HEK293 (cell line): ENCODE measurements at regions not wholly inside any gene's neighbourhood (a gene's known extent, or its start where the extent isn't known, plus 50 kb on each side); places are given as distances from the start of the nearest gene placed in this dataset.

Experiments
- CTCF ChIA-PET: fragments of 350-600 bp; formaldehyde crosslinking; extraction: SDS; loops from one replicate; lab custom pipeline; 2021; ENCODE audit warnings: antibody characterized with exemption; lab: Yijun Ruan, JAX
- POLR2A ChIA-PET: fragments of 300-600 bp; formaldehyde crosslinking; extraction: SDS; loops from one replicate; lab custom pipeline; 2020; ENCODE audit warnings: antibody characterized with exemption, inconsistent platforms; lab: Yijun Ruan, JAX
- H3K27ac ChIP-seq: fragments of 200-500 bp; sonication (Bioruptor generic); 2 replicates; pipeline ENCODE4 v1.5.1; 2014; ENCODE audit warnings: low read depth, low read length, control low read depth, inconsistent platforms; ENCODE audit errors: extremely low read depth
- H3K36me3 ChIP-seq, 2 experiments: fragments of 200-500 bp in 1 of 2; sonication (Bioruptor generic) in 1 of 2; 1 replicate in 1 of 2; 2 replicates in 1 of 2; pipeline ENCODE4 v1.5.1; 2014 to 2017; ENCODE audit warnings: inconsistent platforms in 2 of 2, low read length in 2 of 2; ENCODE audit not compliant: control insufficient read depth in 2 of 2, insufficient read depth in 1 of 2
- H3K4me1 ChIP-seq: fragments of 200-500 bp; sonication (Bioruptor generic); 2 replicates; pipeline ENCODE4 v1.5.1; 2014; ENCODE audit warnings: mild to moderate bottlenecking, low read length, inconsistent platforms; ENCODE audit not compliant: control insufficient read depth, insufficient read depth
- H3K4me3 ChIP-seq: 2 replicates; pipeline ENCODE4 v1.5.1; 2011; ENCODE audit warnings: low read depth, mild to moderate bottlenecking, control low read depth, low read length, moderate library complexity
- H3K9me3 ChIP-seq: fragments of 200-500 bp; sonication (Bioruptor generic); 2 replicates; pipeline ENCODE4 v1.5.1; 2014; ENCODE audit warnings: low read depth, low read length, inconsistent platforms; ENCODE audit not compliant: control insufficient read depth, insufficient read depth
- ATF2 ChIP-seq: fragments of 450-650 bp; formaldehyde crosslinking; IDR thresholded peaks from 2 replicates; pipeline ENCODE4 v1.5.1; 2016; ENCODE audit warnings: missing biosample characterization, missing genetic modification characterization, low read depth
- BCL11A ChIP-seq: fragments of 450-650 bp; formaldehyde crosslinking; IDR thresholded peaks from 2 replicates; pipeline ENCODE4 v1.5.1; 2016; ENCODE audit warnings: low read depth, missing biosample characterization, missing genetic modification characterization
- ELK4 ChIP-seq: IDR thresholded peaks from 2 replicates; pipeline ENCODE4 v1.6.1; 2011; ENCODE audit warnings: mild to moderate bottlenecking, low read depth, low read length, borderline replicate concordance
- PRDM6 ChIP-seq: fragments of 450-650 bp; formaldehyde crosslinking; IDR thresholded peaks from 2 replicates; pipeline ENCODE4 v1.5.1; 2017; ENCODE audit warnings: missing biosample characterization, missing genetic modification characterization
- SP7 ChIP-seq: fragments of 450-650 bp; formaldehyde crosslinking; IDR thresholded peaks from 2 replicates; pipeline ENCODE4 v1.5.1; 2016; ENCODE audit warnings: missing biosample characterization, missing genetic modification characterization
- TSHZ1 ChIP-seq: fragments of 450-650 bp; formaldehyde crosslinking; IDR thresholded peaks from 2 replicates; pipeline ENCODE4 v1.5.1; 2016; ENCODE audit warnings: missing biosample characterization, missing genetic modification characterization, borderline replicate concordance
- ZFHX2 ChIP-seq: fragments of 450-650 bp; formaldehyde crosslinking; conservative IDR thresholded peaks from 2 replicates; pipeline ENCODE4 v1.5.1; 2016; ENCODE audit warnings: missing biosample characterization, missing genetic modification characterization
- ZNF121 ChIP-seq: fragments of 450-650 bp; formaldehyde crosslinking; IDR thresholded peaks from 2 replicates; pipeline ENCODE4 v1.5.1; 2016; ENCODE audit warnings: missing biosample characterization, missing genetic modification characterization
- ZNF169 ChIP-seq: fragments of 450-650 bp; formaldehyde crosslinking; IDR thresholded peaks from 2 replicates; pipeline ENCODE4 v1.5.1; 2016; ENCODE audit warnings: missing biosample characterization, missing genetic modification characterization
- ZNF174 ChIP-seq: fragments of 450-650 bp; formaldehyde crosslinking; IDR thresholded peaks from 2 replicates; pipeline ENCODE4 v1.5.0; 2017; ENCODE audit warnings: missing biosample characterization, mild to moderate bottlenecking, missing genetic modification characterization
- ZNF18 ChIP-seq: fragments of 450-650 bp; formaldehyde crosslinking; IDR thresholded peaks from 2 replicates; pipeline ENCODE4 v1.5.1; 2016; ENCODE audit warnings: missing biosample characterization, missing genetic modification characterization
- ZNF19 ChIP-seq: fragments of 450-650 bp; formaldehyde crosslinking; IDR thresholded peaks from 2 replicates; pipeline ENCODE4; 2016; ENCODE audit warnings: missing biosample characterization, missing genetic modification characterization, low read depth
- ZNF2 ChIP-seq: fragments of 450-650 bp; formaldehyde crosslinking; IDR thresholded peaks from 2 replicates; pipeline ENCODE4 v1.5.1; 2016; ENCODE audit warnings: missing biosample characterization, missing genetic modification characterization
- ZNF211 ChIP-seq: fragments of 450-650 bp; formaldehyde crosslinking; IDR thresholded peaks from 2 replicates; pipeline ENCODE4 v1.5.1; 2016; ENCODE audit warnings: low read depth, missing biosample characterization, missing genetic modification characterization
- ZNF239 ChIP-seq: fragments of 450-650 bp; formaldehyde crosslinking; IDR thresholded peaks from 2 replicates; pipeline ENCODE4 v1.5.1; 2016; ENCODE audit warnings: missing biosample characterization, missing genetic modification characterization
- ZNF24 ChIP-seq: fragments of 450-650 bp; formaldehyde crosslinking; IDR thresholded peaks from 2 replicates; pipeline ENCODE4 v1.5.1; 2016; ENCODE audit warnings: missing biosample characterization, missing genetic modification characterization
- ZNF302 ChIP-seq: fragments of 450-650 bp; formaldehyde crosslinking; IDR thresholded peaks from 2 replicates; pipeline ENCODE4 v1.5.1; 2016; ENCODE audit warnings: missing biosample characterization, missing genetic modification characterization, low read depth
- ZNF350 ChIP-seq: fragments of 450-650 bp; formaldehyde crosslinking; IDR thresholded peaks from 2 replicates; pipeline ENCODE4 v1.5.0; 2017; ENCODE audit warnings: missing biosample characterization, mild to moderate bottlenecking, missing genetic modification characterization
- ZNF366 ChIP-seq: fragments of 450-650 bp; formaldehyde crosslinking; conservative IDR thresholded peaks from 2 replicates; pipeline ENCODE4 v1.5.1; 2016; ENCODE audit warnings: missing biosample characterization, missing genetic modification characterization
- ZNF416 ChIP-seq: fragments of 450-650 bp; formaldehyde crosslinking; IDR thresholded peaks from 2 replicates; pipeline ENCODE4 v1.5.1; 2016; ENCODE audit warnings: missing biosample characterization, missing genetic modification characterization
- ZNF521 ChIP-seq: fragments of 450-650 bp; formaldehyde crosslinking; IDR thresholded peaks from 2 replicates; pipeline ENCODE4 v1.5.1; 2017; ENCODE audit warnings: missing biosample characterization, mild to moderate bottlenecking, missing genetic modification characterization
- ZNF623 ChIP-seq: fragments of 450-650 bp; formaldehyde crosslinking; IDR thresholded peaks from 2 replicates; pipeline ENCODE4 v1.5.1; 2016; ENCODE audit warnings: missing biosample characterization, missing genetic modification characterization
- ZNF654 ChIP-seq: fragments of 450-650 bp; formaldehyde crosslinking; IDR thresholded peaks from 2 replicates; pipeline ENCODE4 v1.5.1; 2016; ENCODE audit warnings: low read depth, missing biosample characterization, missing genetic modification characterization
- ZNF660 ChIP-seq: fragments of 450-650 bp; IDR thresholded peaks from 2 replicates; pipeline ENCODE4 v1.5.1; 2018; ENCODE audit warnings: missing biosample characterization, mild to moderate bottlenecking, missing genetic modification characterization
- ZNF664 ChIP-seq: fragments of 450-650 bp; formaldehyde crosslinking; IDR thresholded peaks from 2 replicates; pipeline ENCODE4 v1.5.1; 2016; ENCODE audit warnings: missing biosample characterization, missing genetic modification characterization
- ZNF677 ChIP-seq: fragments of 450-650 bp; IDR thresholded peaks from 2 replicates; pipeline ENCODE4 v1.5.0; 2018; ENCODE audit warnings: missing biosample characterization, mild to moderate bottlenecking, missing genetic modification characterization, moderate library complexity
- ZNF692 ChIP-seq: fragments of 450-650 bp; formaldehyde crosslinking; IDR thresholded peaks from 2 replicates; pipeline ENCODE4 v1.5.1; 2016; ENCODE audit warnings: missing biosample characterization, missing genetic modification characterization

GRCh38 chr11:72522186-72522585 is 87.9 kb upstream of the CLPB start (continued):
- no peak for TF ChIP-seq ZNF239 (tag by site-specific recombination)
- no peak for TF ChIP-seq TSHZ1 (tag by site-specific recombination)
- TF ChIP-seq ZNF211 (tag by site-specific recombination), result no peak
- no peak for TF ChIP-seq ZNF654 (tag by site-specific recombination)
- no peak for TF ChIP-seq ZNF660 (tag by site-specific recombination)
- TF ChIP-seq ZNF416 (tag by site-specific recombination), result no peak
- TF ChIP-seq ZNF350 (tag by site-specific recombination), result no peak
- TF ChIP-seq ZNF174, result no peak
- TF ChIP-seq, all 188 proteins: peak for 0

GRCh38 chr11:72521664-72522063 is 87.3 kb upstream of the CLPB start:
- CTCF ChIA-PET, result interaction anchor here (0.6 to 2.1 kb wide), 3 partner anchors 51 to 152 kb away, joined by 3 to 13 read pairs (median 3); no protein-coding TSS in a partner anchor
- TF ChIP-seq ZNF18 (tag by site-specific recombination), result no peak
- TF ChIP-seq ZNF302, result no peak
- no peak for TF ChIP-seq ATF2 (tag by site-specific recombination)
- no peak for TF ChIP-seq SP7 (tag by site-specific recombination)
- TF ChIP-seq BCL11A, result no peak
- TF ChIP-seq PRDM6, result no peak
- TF ChIP-seq ELK4, result no peak
- no peak for TF ChIP-seq ZNF2 (tag by site-specific recombination)
- no peak for TF ChIP-seq ZNF19 (tag by site-specific recombination)
- no peak for TF ChIP-seq ZNF366 (tag by site-specific recombination)
- TF ChIP-seq ZFHX2 (tag by site-specific recombination), result no peak
- no peak for TF ChIP-seq ZNF692 (tag by site-specific recombination)
- no peak for TF ChIP-seq ZNF169 (tag by site-specific recombination)
- no peak for TF ChIP-seq ZNF623
- TF ChIP-seq ZNF677 (tag by site-specific recombination), result no peak
- no peak for TF ChIP-seq ZNF24 (tag by site-specific recombination)
- TF ChIP-seq ZNF521 (tag by site-specific recombination), result no peak
- no peak for TF ChIP-seq ZNF664
- no peak for TF ChIP-seq ZNF121 (tag by site-specific recombination)

More at GRCh38 chr11:72521664-72522063, 87.3 kb upstream of the CLPB start:
- H3K9me3 ChIP-seq, result no peaks in the 10 kb centered on the region
- H3K4me3 ChIP-seq, result no peak overlapping the region
- no peaks in the 10 kb centered on the region for H3K4me1 ChIP-seq
- no peaks in the 10 kb centered on the region for H3K36me3 ChIP-seq
- POLR2A ChIA-PET, result interaction anchor here (0.6 kb wide), 1 partner anchor 40 kb away, joined by 6 read pairs; no protein-coding TSS in a partner anchor
- H3K27ac ChIP-seq, result no peak overlapping the region
